CD14-positive monocyte (primary cell): ENCODE measurements at regions not wholly inside any gene's neighbourhood (a gene's known extent, or its start where the extent isn't known, plus 50 kb on each side); places are given as distances from the start of the nearest gene placed in this dataset.

Experiments used
- DNase-seq, 3 donors: peaks; one replicate each; pipeline ENCODE4 v3.0.0-alpha.2; 2011 to 2022
- H2AFZ ChIP-seq: 2 replicates; pipeline ENCODE4 v1.6.0; 2012; ENCODE audit warnings: mild to moderate bottlenecking, low read depth, low read length, inconsistent platforms; ENCODE audit not compliant: insufficient read depth, poor library complexity, severe bottlenecking
- H3K27ac ChIP-seq, 2 donors: 1 replicate in 1 of 2; 2 replicates in 1 of 2; pipeline ENCODE4 v1.5.1; 2012 to 2013; ENCODE audit warnings: low read length in 2 of 2, control low read depth in 1 of 2, inconsistent platforms in 1 of 2, low read depth in 1 of 2, mild to moderate bottlenecking in 1 of 2
- H3K27me3 ChIP-seq, 2 donors: one replicate each; pipeline versions ENCODE4 v1.6.0 to v1.6.1; 2011 to 2013; ENCODE audit warnings: low read length in 2 of 2; ENCODE audit not compliant: control insufficient read depth in 2 of 2, insufficient read depth in 2 of 2
- H3K36me3 ChIP-seq, 2 donors: replicated peaks in 1 of 2; 1 replicate in 1 of 2; 2 replicates in 1 of 2; pipeline versions ENCODE4 v1.5.1 to v1.6.1; 2012 to 2013; ENCODE audit warnings: low read length in 2 of 2, control low read depth in 1 of 2, inconsistent platforms in 1 of 2, mild to moderate bottlenecking in 1 of 2; ENCODE audit not compliant: insufficient read depth in 2 of 2, control insufficient read depth in 1 of 2
- H3K4me1 ChIP-seq, 2 donors: 1 replicate in 1 of 2; 2 replicates in 1 of 2; pipeline versions ENCODE4 v1.5.1 to v1.6.1; 2012 to 2013; ENCODE audit warnings: low read length in 2 of 2, control low read depth in 1 of 2, inconsistent platforms in 1 of 2, mild to moderate bottlenecking in 1 of 2, moderate library complexity in 1 of 2; ENCODE audit not compliant: insufficient read depth in 2 of 2, control insufficient read depth in 1 of 2
- H3K4me2 ChIP-seq: replicated peaks from 2 replicates; pipeline ENCODE3; 2012; ENCODE audit warnings: low read length, moderate library complexity, mild to moderate bottlenecking; ENCODE audit not compliant: poor library complexity, severe bottlenecking; ENCODE audit errors: extremely low read depth
- H3K4me3 ChIP-seq, 3 experiments: fragments of 200-600 bp in 1 of 3; sonication (generic) in 1 of 3; replicated peaks in 1 of 3; 1 replicate in 2 of 3; 2 replicates in 1 of 3; pipeline ENCODE4 v1.5.1; 2011 to 2013; ENCODE audit warnings: low read length in 3 of 3, mild to moderate bottlenecking in 3 of 3, control low read depth in 2 of 3, low read depth in 2 of 3, inconsistent platforms in 1 of 3, moderate library complexity in 1 of 3
- H3K79me2 ChIP-seq: 2 replicates; pipeline ENCODE4 v1.6.0; 2012; ENCODE audit warnings: mild to moderate bottlenecking, control low read depth, inconsistent platforms, low read length, moderate library complexity; ENCODE audit not compliant: insufficient read depth
- H3K9ac ChIP-seq: 2 replicates; pipeline ENCODE4 v1.6.0; 2017; ENCODE audit warnings: low read length, mild to moderate bottlenecking; ENCODE audit not compliant: insufficient read depth, poor library complexity, severe bottlenecking
- H3K9me3 ChIP-seq, 2 donors: replicated peaks in 1 of 2; 1 replicate in 1 of 2; 2 replicates in 1 of 2; pipeline versions ENCODE4 v1.5.1 to v1.6.1; 2012 to 2013; ENCODE audit warnings: low read length in 2 of 2, control low read depth in 1 of 2; ENCODE audit not compliant: control insufficient read depth in 1 of 2, insufficient read depth in 1 of 2
- H4K20me1 ChIP-seq: 2 replicates; pipeline ENCODE4 v1.6.0; 2012; ENCODE audit warnings: mild to moderate bottlenecking, low read length, control low read depth, moderate library complexity; ENCODE audit not compliant: insufficient read depth
- H3K27ac Mint-ChIP-seq, 7 donors: one replicate each; pipeline ENCODE4 v1.8.0; 2020; ENCODE audit warnings: mild to moderate bottlenecking in 7 of 7, mixed read lengths in 7 of 7, moderate library complexity in 6 of 7, inconsistent platforms in 2 of 7
- H3K27me3 Mint-ChIP-seq, 3 donors: one replicate each; pipeline ENCODE4 v1.8.0; 2021 to 2022; ENCODE audit warnings: low read depth in 3 of 3, mild to moderate bottlenecking in 3 of 3, mixed read lengths in 3 of 3, moderate library complexity in 3 of 3, inconsistent platforms in 1 of 3
- H3K36me3 Mint-ChIP-seq, 2 donors: one replicate each; pipeline ENCODE4 v1.8.0; 2020; ENCODE audit warnings: mixed read lengths in 2 of 2, inconsistent platforms in 1 of 2, mild to moderate bottlenecking in 1 of 2
- H3K4me1 Mint-ChIP-seq: one replicate; pipeline ENCODE4 v1.8.0; 2020; ENCODE audit warnings: mild to moderate bottlenecking, mixed read lengths
- H3K4me3 Mint-ChIP-seq, 2 donors: one replicate each; pipeline ENCODE4 v1.8.0; 2020; ENCODE audit warnings: mild to moderate bottlenecking in 2 of 2, mixed read lengths in 2 of 2, moderate library complexity in 1 of 2
- H3K9me3 Mint-ChIP-seq, 7 donors: one replicate each; pipeline ENCODE4 v1.8.0; 2020 to 2022; ENCODE audit warnings: mixed read lengths in 7 of 7, mild to moderate bottlenecking in 6 of 7, moderate library complexity in 6 of 7, inconsistent platforms in 2 of 7
- WGBS: methylation state at CpG from one replicate; pipeline ENCODE4 v1.1.5; 2013; ENCODE audit warnings: missing lambda C conversion rate; ENCODE audit not compliant: insufficient coverage; 5-methylcytosine and 5-hydroxymethylcytosine counted together
- intact Hi-C, 2 donors: fragments of 100-400 bp; cut with micrococcal nuclease; formaldehyde crosslinking; loops; one replicate each; pipeline versions ENCODE4 v1.15.0 to v1.15.1; 2023
- TF ChIP-seq, protein P1 (sequence below): fragments of 200-600 bp; IDR thresholded peaks from one replicate; pipeline ENCODE4 v1.8.0; 2022; ENCODE audit warnings: antibody characterized with exemption, mild to moderate bottlenecking

DNA sequence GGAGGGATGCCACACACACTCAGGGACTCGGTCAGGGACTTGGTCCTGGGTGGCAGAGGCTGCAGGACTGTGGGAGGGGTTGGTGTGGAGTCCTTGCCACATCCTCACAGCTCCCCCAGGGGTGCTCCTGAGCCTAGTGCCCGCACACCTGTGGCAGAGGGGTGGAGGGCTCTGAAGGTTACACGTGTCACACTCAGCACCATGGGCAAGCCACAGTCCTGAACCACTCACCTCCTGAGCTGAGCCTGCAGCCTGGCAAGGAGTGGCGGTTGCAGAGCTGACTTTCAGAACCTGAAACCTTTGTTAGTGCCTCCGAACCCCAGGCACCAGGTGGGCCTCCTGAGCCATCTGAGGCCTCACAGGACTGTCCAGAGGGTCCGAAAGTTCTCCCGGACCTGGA is 249.2 kb upstream of the C1orf174 start:
- H3K27ac Mint-ChIP-seq: no peak overlapping the region
- no peak overlapping the region for H3K4me2 ChIP-seq
- no peak overlapping the region for H3K9ac ChIP-seq
- no peak overlapping the region for H3K27ac ChIP-seq
- no peaks in the 10 kb centered on the region for H3K36me3 ChIP-seq
- TF ChIP-seq, protein P1, sequence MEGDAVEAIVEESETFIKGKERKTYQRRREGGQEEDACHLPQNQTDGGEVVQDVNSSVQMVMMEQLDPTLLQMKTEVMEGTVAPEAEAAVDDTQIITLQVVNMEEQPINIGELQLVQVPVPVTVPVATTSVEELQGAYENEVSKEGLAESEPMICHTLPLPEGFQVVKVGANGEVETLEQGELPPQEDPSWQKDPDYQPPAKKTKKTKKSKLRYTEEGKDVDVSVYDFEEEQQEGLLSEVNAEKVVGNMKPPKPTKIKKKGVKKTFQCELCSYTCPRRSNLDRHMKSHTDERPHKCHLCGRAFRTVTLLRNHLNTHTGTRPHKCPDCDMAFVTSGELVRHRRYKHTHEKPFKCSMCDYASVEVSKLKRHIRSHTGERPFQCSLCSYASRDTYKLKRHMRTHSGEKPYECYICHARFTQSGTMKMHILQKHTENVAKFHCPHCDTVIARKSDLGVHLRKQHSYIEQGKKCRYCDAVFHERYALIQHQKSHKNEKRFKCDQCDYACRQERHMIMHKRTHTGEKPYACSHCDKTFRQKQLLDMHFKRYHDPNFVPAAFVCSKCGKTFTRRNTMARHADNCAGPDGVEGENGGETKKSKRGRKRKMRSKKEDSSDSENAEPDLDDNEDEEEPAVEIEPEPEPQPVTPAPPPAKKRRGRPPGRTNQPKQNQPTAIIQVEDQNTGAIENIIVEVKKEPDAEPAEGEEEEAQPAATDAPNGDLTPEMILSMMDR: no peak
- no peaks in the 10 kb centered on the region for H3K9me3 ChIP-seq
- no peaks in the 10 kb centered on the region for H4K20me1 ChIP-seq
- H3K4me3 Mint-ChIP-seq: no peak overlapping the region
- H3K79me2 ChIP-seq: no peaks in the 10 kb centered on the region
- WGBS: 78% methylated on average over 3 of the region's 7 CpGs
- H3K4me1 ChIP-seq: no peaks in the 10 kb centered on the region
- H3K4me3 ChIP-seq: no peak overlapping the region
- peaks cover 0 to 5% (median 2%) of the 10 kb centered on the region in 3 donors for H3K27me3 Mint-ChIP-seq
- no peak overlapping the region for H2AFZ ChIP-seq
- H3K27me3 ChIP-seq: no peaks in the 10 kb centered on the region
- no peaks in the 10 kb centered on the region for H3K36me3 Mint-ChIP-seq
- H3K4me1 Mint-ChIP-seq: no peaks in the 10 kb centered on the region
- no peak for DNase-seq
- intact Hi-C loops: no loop called here
- peaks cover 0 to 1% (median 0%) of the 10 kb centered on the region in 7 donors for H3K9me3 Mint-ChIP-seq

DNA sequence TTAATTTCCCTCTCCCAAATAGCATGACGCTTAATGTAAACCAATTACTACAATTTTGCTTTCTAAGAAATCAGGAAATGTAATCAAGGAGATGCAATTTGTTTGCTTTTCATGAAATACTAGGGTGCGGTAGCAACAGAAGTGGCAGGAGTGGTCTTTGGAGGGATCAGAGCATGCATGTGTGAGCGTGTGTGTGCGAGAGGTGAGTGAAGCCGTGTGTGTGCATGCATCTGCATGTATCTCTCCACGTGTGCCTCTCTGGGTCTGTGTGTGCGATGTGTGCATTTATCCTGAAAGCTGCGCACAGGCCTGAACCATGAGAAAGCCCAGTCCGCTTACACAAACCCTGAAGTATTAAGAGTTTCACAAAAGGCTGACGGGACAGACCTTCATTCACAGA is 249.8 kb upstream of the C1orf174 start:
- TF ChIP-seq, protein P1: no peak
- H3K36me3 ChIP-seq: no peaks in the 10 kb centered on the region
- H3K79me2 ChIP-seq: no peaks in the 10 kb centered on the region
- no peaks in the 10 kb centered on the region for H3K9me3 ChIP-seq
- H3K4me3 ChIP-seq: no peak overlapping the region
- intact Hi-C loops: no loop called here
- Mint-ChIP-seq H3K36me3 (no peaks in the 10 kb centered on the region), H3K27ac (no peak overlapping the region), H3K27me3 (peaks cover 0 to 5% (median 2%) of the 10 kb centered on the region in 3 donors), H3K9me3 (peaks cover 0 to 1% (median 0%) of the 10 kb centered on the region in 7 donors), H3K4me3 (no peak overlapping the region), H3K4me1 (no peaks in the 10 kb centered on the region)
- 88% methylated on average over 8 of the region's 10 CpGs for WGBS
- H3K27me3 ChIP-seq: no peaks in the 10 kb centered on the region
- H3K27ac ChIP-seq: no peak overlapping the region
- no peak overlapping the region for H3K4me2 ChIP-seq
- H3K9ac ChIP-seq: no peak overlapping the region
- H3K4me1 ChIP-seq: no peaks in the 10 kb centered on the region
- no peak for DNase-seq
- no peaks in the 10 kb centered on the region for H4K20me1 ChIP-seq
- no peak overlapping the region for H2AFZ ChIP-seq
